ENCODE measurements at regions not wholly inside any gene's neighbourhood (a gene's known extent, or its start where the extent isn't known, plus 50 kb on each side); places are given as distances from the start of the nearest gene placed in this dataset.

DNA sequence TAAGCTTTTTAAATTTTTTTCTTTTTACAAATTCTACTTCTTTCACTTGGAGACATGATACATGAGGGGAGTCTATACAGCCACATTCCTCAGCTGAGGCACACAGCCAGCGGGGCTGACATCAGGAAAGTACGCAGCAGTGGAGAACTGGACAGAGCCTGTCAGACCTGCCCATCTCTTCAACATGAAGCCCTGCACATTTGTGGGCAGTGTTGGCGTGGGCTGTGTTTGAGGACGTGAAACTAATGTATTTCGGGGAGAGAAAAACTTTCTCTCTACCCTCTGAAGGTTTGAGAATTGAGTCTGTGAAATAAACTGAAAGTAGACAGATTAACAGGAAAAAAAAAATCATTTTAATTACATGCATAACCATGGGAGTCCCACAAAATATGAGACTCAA lies 84.8 kb upstream of the HTATIP2 start:
- no peak overlapping the region for H3K4me3 Mint-ChIP-seq
- no peak overlapping the region for H3K4me3 ChIP-seq (ENCODE audit: low read length)
- DNase-seq: no peak
- no peaks in the 10 kb centered on the region for H3K36me3 ChIP-seq (ENCODE audit: control insufficient read depth, insufficient read depth, low read length)
- no peaks in the 10 kb centered on the region for H3K9me3 ChIP-seq (ENCODE audit: control insufficient read depth, insufficient read depth, low read length)
- no peak for ATAC-seq
- H3K27me3 Mint-ChIP-seq (ENCODE audit: low read depth in 2 of 2): peaks cover 6 to 26% of the 10 kb centered on the region in 2 donors
- no peaks in the 10 kb centered on the region for H3K4me1 Mint-ChIP-seq
- intact Hi-C loops (cut with micrococcal nuclease): no loop called here
- H3K27ac Mint-ChIP-seq: no peak overlapping the region
- H3K9me3 Mint-ChIP-seq: no peaks in the 10 kb centered on the region
- TF ChIP-seq, protein P1, sequence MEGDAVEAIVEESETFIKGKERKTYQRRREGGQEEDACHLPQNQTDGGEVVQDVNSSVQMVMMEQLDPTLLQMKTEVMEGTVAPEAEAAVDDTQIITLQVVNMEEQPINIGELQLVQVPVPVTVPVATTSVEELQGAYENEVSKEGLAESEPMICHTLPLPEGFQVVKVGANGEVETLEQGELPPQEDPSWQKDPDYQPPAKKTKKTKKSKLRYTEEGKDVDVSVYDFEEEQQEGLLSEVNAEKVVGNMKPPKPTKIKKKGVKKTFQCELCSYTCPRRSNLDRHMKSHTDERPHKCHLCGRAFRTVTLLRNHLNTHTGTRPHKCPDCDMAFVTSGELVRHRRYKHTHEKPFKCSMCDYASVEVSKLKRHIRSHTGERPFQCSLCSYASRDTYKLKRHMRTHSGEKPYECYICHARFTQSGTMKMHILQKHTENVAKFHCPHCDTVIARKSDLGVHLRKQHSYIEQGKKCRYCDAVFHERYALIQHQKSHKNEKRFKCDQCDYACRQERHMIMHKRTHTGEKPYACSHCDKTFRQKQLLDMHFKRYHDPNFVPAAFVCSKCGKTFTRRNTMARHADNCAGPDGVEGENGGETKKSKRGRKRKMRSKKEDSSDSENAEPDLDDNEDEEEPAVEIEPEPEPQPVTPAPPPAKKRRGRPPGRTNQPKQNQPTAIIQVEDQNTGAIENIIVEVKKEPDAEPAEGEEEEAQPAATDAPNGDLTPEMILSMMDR (IDR thresholded peaks at IDR 0.05): no peak
- no peaks in the 10 kb centered on the region for H3K27me3 ChIP-seq (ENCODE audit: control insufficient read depth, insufficient read depth, low read length)
- H3K4me1 ChIP-seq (ENCODE audit: control insufficient read depth, insufficient read depth, low read length): no peaks in the 10 kb centered on the region
- WGBS (ENCODE audit: insufficient coverage): 76% methylated on average over 3 of the region's 5 CpGs
- H3K36me3 Mint-ChIP-seq: no peaks in the 10 kb centered on the region
- H3K27ac ChIP-seq (ENCODE audit: low read length): no peak overlapping the region

DNA sequence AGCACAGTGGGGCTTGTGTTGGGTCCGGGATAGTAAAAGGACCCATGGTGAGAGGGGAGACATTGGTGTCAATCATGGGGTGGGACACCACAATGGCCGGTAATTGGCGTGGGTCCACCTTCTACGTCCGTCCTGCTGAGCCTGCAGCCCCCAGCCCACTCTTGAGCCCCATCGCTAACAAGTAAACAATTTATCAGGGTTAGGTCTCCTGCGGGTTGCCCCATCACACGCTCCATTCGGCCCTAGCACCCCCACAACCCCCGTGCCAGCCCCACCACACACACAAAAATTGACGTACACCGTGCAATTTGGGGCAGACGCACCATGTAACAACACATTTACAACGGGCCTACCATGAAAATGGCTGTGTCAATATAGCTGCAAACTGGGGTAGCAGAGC lies 86.5 kb upstream of the HTATIP2 start:
- H3K27ac ChIP-seq (ENCODE audit: low read length): no peak overlapping the region

GRCh38 chr11:20275987-20276965 lies 87.2 kb upstream of the HTATIP2 start:
- Mint-ChIP-seq H3K36me3 (no peaks in the 10 kb centered on the region), H3K27me3 (ENCODE audit: low read depth in 2 of 2) (peaks cover 6 to 26% of the 10 kb centered on the region in 2 donors), H3K9me3 (no peaks in the 10 kb centered on the region), H3K4me3 (no peak overlapping the region), H3K27ac (no peak overlapping the region), H3K4me1 (no peaks in the 10 kb centered on the region)
- TF ChIP-seq, protein P1 (IDR thresholded peaks at IDR 0.05): no peak
- Histone ChIP-seq H3K4me3 (ENCODE audit: low read length) (no peak overlapping the region), H3K27ac (ENCODE audit: low read length) (no peak overlapping the region), H3K4me1 (ENCODE audit: control insufficient read depth, insufficient read depth, low read length) (no peaks in the 10 kb centered on the region), H3K9me3 (ENCODE audit: control insufficient read depth, insufficient read depth, low read length) (no peaks in the 10 kb centered on the region), H3K36me3 (ENCODE audit: control insufficient read depth, insufficient read depth, low read length) (no peaks in the 10 kb centered on the region), H3K27me3 (ENCODE audit: control insufficient read depth, insufficient read depth, low read length) (no peaks in the 10 kb centered on the region)
- WGBS (ENCODE audit: insufficient coverage): 85% methylated on average over 14 of the region's 15 CpGs
- no peak for DNase-seq
- intact Hi-C loops (cut with micrococcal nuclease): no loop called here
- no peak for ATAC-seq

More for the DNA sequence above, 86.5 kb upstream of the HTATIP2 start:
- Histone ChIP-seq H3K27me3 (ENCODE audit: control insufficient read depth, insufficient read depth, low read length) (no peaks in the 10 kb centered on the region), H3K4me1 (ENCODE audit: control insufficient read depth, insufficient read depth, low read length) (no peaks in the 10 kb centered on the region), H3K4me3 (ENCODE audit: low read length) (no peak overlapping the region), H3K9me3 (ENCODE audit: control insufficient read depth, insufficient read depth, low read length) (no peaks in the 10 kb centered on the region), H3K36me3 (ENCODE audit: control insufficient read depth, insufficient read depth, low read length) (no peaks in the 10 kb centered on the region)
- no peak overlapping the region for H3K4me3 Mint-ChIP-seq
- no peaks in the 10 kb centered on the region for H3K4me1 Mint-ChIP-seq
- H3K9me3 Mint-ChIP-seq: no peaks in the 10 kb centered on the region
- H3K27me3 Mint-ChIP-seq (ENCODE audit: low read depth in 2 of 2): peaks cover 6 to 26% of the 10 kb centered on the region in 2 donors
- intact Hi-C loops (cut with micrococcal nuclease): no loop called here
- 90% methylated on average over 14 of the region's 14 CpGs for WGBS (ENCODE audit: insufficient coverage)
- TF ChIP-seq, protein P1 (IDR thresholded peaks at IDR 0.05): no peak
- H3K27ac Mint-ChIP-seq: no peak overlapping the region
- DNase-seq: no peak
- ATAC-seq: no peak
- H3K36me3 Mint-ChIP-seq: no peaks in the 10 kb centered on the region
